ENCODE measurements at regions not wholly inside any gene's neighbourhood (a gene's known extent, or its start where the extent isn't known, plus 50 kb on each side); places are given as distances from the start of the nearest gene placed in this dataset.

DNA sequence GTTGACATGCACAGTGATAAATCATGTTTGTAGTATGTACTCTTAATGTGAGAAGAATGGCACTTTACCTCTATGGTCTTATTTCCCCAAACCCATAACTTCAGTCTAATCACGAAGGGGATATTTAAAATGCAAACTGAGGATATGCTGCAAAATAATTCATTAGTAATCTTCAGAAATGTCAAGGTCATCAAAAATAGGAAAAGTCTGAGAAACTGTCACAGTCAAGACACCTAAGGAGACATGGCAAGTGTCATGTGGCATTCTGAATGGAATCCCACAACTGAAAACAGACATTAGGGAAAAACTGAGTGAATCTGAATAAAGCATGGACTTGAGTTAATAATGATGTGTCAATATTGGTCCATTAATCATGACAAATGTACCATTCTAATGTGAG, 605.5 kb upstream of the ANKRD30A start:
- Mint-ChIP-seq H3K4me1 (no peaks in the 10 kb centered on the region), H3K36me3 (no peaks in the 10 kb centered on the region), H3K27ac (no peak overlapping the region), H3K27me3 (ENCODE audit: low read depth in 2 of 2) (no peaks in the 10 kb centered on the region), H3K9me3 (no peaks in the 10 kb centered on the region), H3K4me3 (no peak overlapping the region)
- Histone ChIP-seq H3K4me3 (ENCODE audit: low read length) (no peak overlapping the region), H3K4me1 (ENCODE audit: control insufficient read depth, insufficient read depth, low read length) (no peaks in the 10 kb centered on the region), H3K27me3 (ENCODE audit: control insufficient read depth, insufficient read depth, low read length) (no peaks in the 10 kb centered on the region), H3K36me3 (ENCODE audit: control insufficient read depth, insufficient read depth, low read length) (no peaks in the 10 kb centered on the region), H3K9me3 (ENCODE audit: control insufficient read depth, insufficient read depth, low read length) (no peaks in the 10 kb centered on the region), H3K27ac (ENCODE audit: low read length) (no peak overlapping the region)
- no CpG with 5 or more reads among the region's 1 CpG for WGBS (ENCODE audit: insufficient coverage)
- TF ChIP-seq, protein P1, sequence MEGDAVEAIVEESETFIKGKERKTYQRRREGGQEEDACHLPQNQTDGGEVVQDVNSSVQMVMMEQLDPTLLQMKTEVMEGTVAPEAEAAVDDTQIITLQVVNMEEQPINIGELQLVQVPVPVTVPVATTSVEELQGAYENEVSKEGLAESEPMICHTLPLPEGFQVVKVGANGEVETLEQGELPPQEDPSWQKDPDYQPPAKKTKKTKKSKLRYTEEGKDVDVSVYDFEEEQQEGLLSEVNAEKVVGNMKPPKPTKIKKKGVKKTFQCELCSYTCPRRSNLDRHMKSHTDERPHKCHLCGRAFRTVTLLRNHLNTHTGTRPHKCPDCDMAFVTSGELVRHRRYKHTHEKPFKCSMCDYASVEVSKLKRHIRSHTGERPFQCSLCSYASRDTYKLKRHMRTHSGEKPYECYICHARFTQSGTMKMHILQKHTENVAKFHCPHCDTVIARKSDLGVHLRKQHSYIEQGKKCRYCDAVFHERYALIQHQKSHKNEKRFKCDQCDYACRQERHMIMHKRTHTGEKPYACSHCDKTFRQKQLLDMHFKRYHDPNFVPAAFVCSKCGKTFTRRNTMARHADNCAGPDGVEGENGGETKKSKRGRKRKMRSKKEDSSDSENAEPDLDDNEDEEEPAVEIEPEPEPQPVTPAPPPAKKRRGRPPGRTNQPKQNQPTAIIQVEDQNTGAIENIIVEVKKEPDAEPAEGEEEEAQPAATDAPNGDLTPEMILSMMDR (IDR thresholded peaks at IDR 0.05) = no peak
- DNase-seq (no peak), ATAC-seq (no peak)
- intact Hi-C loops (cut with micrococcal nuclease) = no loop called here

DNA sequence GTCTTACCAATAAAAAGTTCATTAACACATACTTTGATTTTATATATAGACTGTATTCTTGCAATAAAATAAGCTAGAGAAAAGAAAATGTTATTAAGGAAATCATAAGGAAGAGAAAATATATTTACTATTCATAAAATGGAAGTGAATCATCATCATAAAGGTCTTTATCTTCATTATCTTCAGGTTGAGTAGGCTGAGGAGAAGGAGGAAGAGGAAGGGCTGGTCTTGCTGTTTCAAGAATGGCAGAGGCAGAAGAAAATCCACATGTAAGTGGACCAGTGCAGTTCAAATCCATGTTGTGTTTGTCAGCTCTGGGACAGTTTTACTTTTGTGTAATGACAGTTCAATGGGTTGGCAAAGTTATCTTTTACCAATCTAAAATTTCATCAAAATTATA, 609.1 kb upstream of the ANKRD30A start:
- TF ChIP-seq, protein P1 (IDR thresholded peaks at IDR 0.05) = no peak
- H3K9me3 Mint-ChIP-seq = peaks cover 2 to 3% of the 10 kb centered on the region in 2 donors

DNA sequence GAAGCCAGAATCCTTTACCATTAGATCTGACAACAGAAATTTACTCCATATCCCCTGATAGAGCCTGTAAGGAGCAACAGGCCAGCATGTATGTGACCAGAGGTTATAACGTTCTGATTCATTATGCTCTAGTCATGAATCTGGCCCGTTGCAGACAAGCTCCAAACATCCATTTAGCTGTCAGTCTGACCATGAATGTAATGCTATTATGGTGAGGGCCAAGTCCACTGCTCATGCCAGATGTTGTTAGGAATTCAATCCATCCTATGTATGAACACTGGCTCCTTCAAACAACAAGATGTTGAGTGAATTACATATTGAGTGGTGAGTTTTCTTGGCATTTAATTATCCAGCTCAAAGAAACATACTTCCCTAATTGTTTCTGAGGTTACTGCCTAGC, 610.1 kb upstream of the ANKRD30A start:
- Histone ChIP-seq H3K27me3 (ENCODE audit: control insufficient read depth, insufficient read depth, low read length) (no peaks in the 10 kb centered on the region), H3K4me3 (ENCODE audit: low read length) (no peak overlapping the region), H3K4me1 (ENCODE audit: control insufficient read depth, insufficient read depth, low read length) (no peaks in the 10 kb centered on the region), H3K9me3 (ENCODE audit: control insufficient read depth, insufficient read depth, low read length) (no peaks in the 10 kb centered on the region), H3K36me3 (ENCODE audit: control insufficient read depth, insufficient read depth, low read length) (no peaks in the 10 kb centered on the region), H3K27ac (ENCODE audit: low read length) (no peak overlapping the region)
- no peak for ATAC-seq
- DNase-seq = no peak
- Mint-ChIP-seq H3K27ac (no peak overlapping the region), H3K27me3 (ENCODE audit: low read depth in 2 of 2) (no peaks in the 10 kb centered on the region), H3K4me3 (no peak overlapping the region), H3K9me3 (peaks cover 2 to 3% of the 10 kb centered on the region in 2 donors), H3K4me1 (peaks cover 7 to 8% of the 10 kb centered on the region in 2 donors), H3K36me3 (no peaks in the 10 kb centered on the region)
- intact Hi-C loops (cut with micrococcal nuclease) = no loop called here
- 75% methylated on average over 2 of the region's 2 CpGs for WGBS (ENCODE audit: insufficient coverage)
- TF ChIP-seq, protein P1 (IDR thresholded peaks at IDR 0.05) = no peak

More for the DNA sequence above, 609.1 kb upstream of the ANKRD30A start:
- H3K36me3 ChIP-seq (ENCODE audit: control insufficient read depth, insufficient read depth, low read length) = no peaks in the 10 kb centered on the region
- Mint-ChIP-seq H3K27ac (no peak overlapping the region), H3K4me3 (no peak overlapping the region), H3K36me3 (no peaks in the 10 kb centered on the region), H3K4me1 (peaks cover 7 to 8% of the 10 kb centered on the region in 2 donors), H3K27me3 (ENCODE audit: low read depth in 2 of 2) (no peaks in the 10 kb centered on the region)
- intact Hi-C loops (cut with micrococcal nuclease) = no loop called here
- H3K9me3 ChIP-seq (ENCODE audit: control insufficient read depth, insufficient read depth, low read length) = no peaks in the 10 kb centered on the region
- H3K27ac ChIP-seq (ENCODE audit: low read length) = no peak overlapping the region
- DNase-seq (no peak), ATAC-seq (no peak)
- H3K27me3 ChIP-seq (ENCODE audit: control insufficient read depth, insufficient read depth, low read length) = no peaks in the 10 kb centered on the region
- H3K4me1 ChIP-seq (ENCODE audit: control insufficient read depth, insufficient read depth, low read length) = no peaks in the 10 kb centered on the region
- no peak overlapping the region for H3K4me3 ChIP-seq (ENCODE audit: low read length)

DNA sequence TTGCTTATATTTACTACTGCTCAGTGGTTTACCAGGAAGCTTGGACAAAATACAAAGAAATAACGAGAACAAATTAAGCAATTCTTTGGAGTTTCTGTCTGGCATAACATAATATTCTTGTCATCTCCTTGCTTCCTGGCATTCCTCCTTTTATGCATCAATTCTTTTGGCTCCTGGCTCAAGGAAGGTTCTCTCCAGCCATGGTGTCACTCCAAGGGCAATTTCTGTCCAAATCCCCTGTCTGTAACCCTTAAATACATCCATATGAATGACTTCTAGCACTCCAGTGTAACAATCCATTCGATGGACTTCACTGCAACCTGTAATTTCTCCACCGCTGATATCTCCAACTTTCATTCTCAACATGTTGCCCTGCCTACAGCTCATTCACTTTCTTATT, 617.7 kb upstream of the ANKRD30A start:
- no peaks in the 10 kb centered on the region for H3K27me3 Mint-ChIP-seq (ENCODE audit: low read depth in 2 of 2)
- Histone ChIP-seq H3K27ac (ENCODE audit: low read length) (no peak overlapping the region), H3K4me1 (ENCODE audit: control insufficient read depth, insufficient read depth, low read length) (no peaks in the 10 kb centered on the region), H3K9me3 (ENCODE audit: control insufficient read depth, insufficient read depth, low read length) (no peaks in the 10 kb centered on the region), H3K36me3 (ENCODE audit: control insufficient read depth, insufficient read depth, low read length) (no peaks in the 10 kb centered on the region), H3K27me3 (ENCODE audit: control insufficient read depth, insufficient read depth, low read length) (no peaks in the 10 kb centered on the region), H3K4me3 (ENCODE audit: low read length) (no peak overlapping the region)
- intact Hi-C loops (cut with micrococcal nuclease) = no loop called here
- H3K4me3 Mint-ChIP-seq = no peak overlapping the region
- ATAC-seq (no peak), DNase-seq (no peak)
- TF ChIP-seq, protein P1 (IDR thresholded peaks at IDR 0.05) = no peak
- 83% methylated on average over 3 of the region's 3 CpGs for WGBS (ENCODE audit: insufficient coverage)
- no peaks in the 10 kb centered on the region for H3K4me1 Mint-ChIP-seq
- no peaks in the 10 kb centered on the region for H3K36me3 Mint-ChIP-seq
- H3K27ac Mint-ChIP-seq = no peak overlapping the region
- peaks cover 3 to 4% of the 10 kb centered on the region in 2 donors for H3K9me3 Mint-ChIP-seq

All from natural killer cell (primary cell).